TTC549 (cell line): ENCODE measurements at regions not wholly inside any gene's neighbourhood (a gene's known extent, or its start where the extent isn't known, plus 50 kb on each side); places are given as distances from the start of the nearest gene placed in this dataset.
A peak's percentile ranks its signal among the peaks of the same experiment; 100 is the strongest.

Experiments used
- FAIRE-seq: peaks from 2 replicates; lab custom pipeline; 2012; peaks lifted over from hg19 to GRCh38; lab: Jason Lieb, UNC

- no peak for FAIRE-seq
Measured at GRCh38 chr6:9593554-9593953, 821.3 kb downstream of the TFAP2A start.

GRCh38 chr6:9583753-9584352 is 831.0 kb downstream of the TFAP2A start:
- FAIRE-seq, result no peak

- no peak for FAIRE-seq
Measured at GRCh38 chr6:9581155-9581554, 833.7 kb downstream of the TFAP2A start.

DNA sequence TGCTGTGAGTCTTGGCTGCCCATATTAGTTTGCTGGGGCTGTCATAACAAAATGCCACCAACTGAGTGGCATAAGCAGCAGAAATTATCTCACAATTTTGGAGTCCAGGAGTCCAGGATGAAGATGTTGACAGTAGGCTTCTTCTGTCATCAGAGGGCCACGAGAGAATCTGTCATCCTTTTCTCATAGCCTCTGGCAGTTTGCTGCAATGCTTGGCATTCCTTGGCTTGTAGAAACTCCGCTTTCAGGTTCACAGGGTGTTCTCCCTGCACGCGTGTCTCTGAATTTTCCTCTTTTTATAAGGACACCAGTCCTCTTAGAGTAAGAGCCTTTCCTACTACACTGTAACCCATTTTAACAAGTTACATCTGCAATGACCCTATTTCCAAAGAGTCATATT is 838.4 kb downstream of the TFAP2A start:
- no peak for FAIRE-seq

- no peak for FAIRE-seq
Measured at GRCh38 chr6:9566096-9566495, 848.8 kb downstream of the TFAP2A start.

DNA sequence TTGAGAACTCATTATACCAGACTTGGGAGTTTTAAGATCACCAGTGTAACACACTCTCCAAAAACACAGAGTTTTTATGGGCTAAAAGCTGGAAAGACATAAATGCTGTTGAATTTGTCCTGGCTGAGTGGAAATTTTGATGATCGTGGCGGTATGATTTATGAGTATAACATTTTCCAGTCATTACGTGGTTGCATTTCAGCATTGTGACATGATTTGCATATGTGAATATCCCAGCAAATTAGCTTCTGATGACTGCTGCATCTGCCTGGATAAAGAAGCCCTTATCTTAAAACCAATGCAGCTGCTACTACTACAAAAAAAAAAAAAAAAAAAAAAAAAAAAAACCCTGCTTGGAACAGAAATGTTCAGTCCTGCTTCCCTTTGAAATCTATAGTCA is 850.9 kb downstream of the TFAP2A start:
- FAIRE-seq, result no peak

- no peak for FAIRE-seq
Measured at GRCh38 chr6:9563568-9563967, 851.3 kb downstream of the TFAP2A start.

GRCh38 chr6:9554806-9555205 is 860.1 kb downstream of the TFAP2A start:
- no peak for FAIRE-seq

DNA sequence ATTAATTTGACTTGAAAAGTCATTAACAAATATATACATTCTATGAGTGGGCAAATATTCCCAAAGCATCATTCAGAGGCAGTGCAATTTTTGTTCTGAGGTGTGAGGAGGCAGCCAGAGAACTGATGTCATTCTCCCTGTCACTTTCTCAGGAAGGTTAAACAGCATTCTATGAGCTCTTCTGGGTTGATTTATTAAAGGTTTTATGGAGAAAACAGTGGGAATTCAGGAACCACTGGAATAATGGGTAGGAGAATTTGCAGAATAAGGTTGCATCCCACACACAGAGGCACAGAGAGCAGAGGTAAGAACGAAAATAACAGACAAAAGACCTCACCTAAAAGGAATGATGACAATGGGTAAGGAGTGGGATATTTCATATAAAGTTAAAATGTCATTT is 860.6 kb downstream of the TFAP2A start:
- no peak for FAIRE-seq

GRCh38 chr6:9553002-9553401 is 861.9 kb downstream of the TFAP2A start:
- FAIRE-seq, result no peak

- no peak for FAIRE-seq
Measured at GRCh38 chr6:9543649-9544048, 871.2 kb downstream of the TFAP2A start.

DNA sequence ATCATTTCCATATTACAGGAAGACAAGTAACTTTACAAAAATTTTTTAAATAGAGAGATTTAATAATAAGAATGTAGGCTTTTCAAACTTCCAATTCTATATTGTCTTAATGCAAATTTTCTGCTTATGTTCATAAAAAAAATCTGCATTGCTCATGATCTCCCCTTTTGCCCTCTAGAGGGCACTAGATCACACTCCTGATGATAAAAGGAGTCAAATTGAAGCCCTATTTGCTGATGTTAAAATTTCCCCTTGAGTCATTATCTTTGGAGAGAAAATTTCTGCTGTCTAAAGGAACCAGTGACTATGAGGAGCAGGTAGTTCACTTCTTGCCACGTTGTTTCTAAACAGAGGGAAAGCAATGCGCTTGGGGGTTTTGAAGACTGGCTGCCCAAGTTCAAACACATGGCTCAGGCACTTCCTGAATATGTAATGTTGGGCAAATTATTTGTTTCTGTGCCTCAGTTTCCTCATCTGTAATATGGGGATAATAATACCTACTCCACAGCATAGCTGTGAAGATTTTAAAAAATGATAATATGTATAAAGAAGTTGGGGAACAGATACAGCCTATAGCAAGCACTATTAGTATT is 874.2 kb downstream of the TFAP2A start:
- peak; percentile 61 for FAIRE-seq

GRCh38 chr6:9540126-9540525 is 874.7 kb downstream of the TFAP2A start:
- no peak for FAIRE-seq

DNA sequence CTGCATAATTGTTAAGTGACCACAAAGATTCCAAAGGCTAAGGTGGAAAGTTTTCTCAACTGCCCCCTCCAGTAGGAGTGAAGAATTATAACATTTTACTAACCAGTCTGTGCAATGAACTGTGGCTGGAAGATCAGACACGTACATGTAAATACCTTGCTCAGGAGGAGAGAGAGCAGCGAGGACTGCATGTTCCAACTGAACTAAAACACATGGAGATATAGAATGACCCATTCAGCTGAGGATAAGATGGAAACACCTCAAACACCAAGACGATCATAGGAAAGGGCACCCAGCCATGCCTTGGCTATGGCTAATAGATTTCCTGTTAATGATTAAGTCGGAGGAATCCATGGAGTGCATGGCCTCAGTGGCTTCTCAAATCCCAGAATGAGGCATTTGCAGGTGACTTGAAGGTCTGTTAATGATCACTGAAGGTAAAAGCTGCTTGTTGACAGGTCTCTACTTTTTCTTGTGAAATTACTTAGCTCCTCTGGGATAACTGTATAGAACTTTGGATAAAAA is 875.6 kb downstream of the TFAP2A start:
- FAIRE-seq, result no peak

- no peak for FAIRE-seq
Measured at GRCh38 chr6:9537381-9537780, 877.5 kb downstream of the TFAP2A start.

GRCh38 chr6:9535106-9535505 is 879.8 kb downstream of the TFAP2A start:
- FAIRE-seq, result no peak

DNA sequence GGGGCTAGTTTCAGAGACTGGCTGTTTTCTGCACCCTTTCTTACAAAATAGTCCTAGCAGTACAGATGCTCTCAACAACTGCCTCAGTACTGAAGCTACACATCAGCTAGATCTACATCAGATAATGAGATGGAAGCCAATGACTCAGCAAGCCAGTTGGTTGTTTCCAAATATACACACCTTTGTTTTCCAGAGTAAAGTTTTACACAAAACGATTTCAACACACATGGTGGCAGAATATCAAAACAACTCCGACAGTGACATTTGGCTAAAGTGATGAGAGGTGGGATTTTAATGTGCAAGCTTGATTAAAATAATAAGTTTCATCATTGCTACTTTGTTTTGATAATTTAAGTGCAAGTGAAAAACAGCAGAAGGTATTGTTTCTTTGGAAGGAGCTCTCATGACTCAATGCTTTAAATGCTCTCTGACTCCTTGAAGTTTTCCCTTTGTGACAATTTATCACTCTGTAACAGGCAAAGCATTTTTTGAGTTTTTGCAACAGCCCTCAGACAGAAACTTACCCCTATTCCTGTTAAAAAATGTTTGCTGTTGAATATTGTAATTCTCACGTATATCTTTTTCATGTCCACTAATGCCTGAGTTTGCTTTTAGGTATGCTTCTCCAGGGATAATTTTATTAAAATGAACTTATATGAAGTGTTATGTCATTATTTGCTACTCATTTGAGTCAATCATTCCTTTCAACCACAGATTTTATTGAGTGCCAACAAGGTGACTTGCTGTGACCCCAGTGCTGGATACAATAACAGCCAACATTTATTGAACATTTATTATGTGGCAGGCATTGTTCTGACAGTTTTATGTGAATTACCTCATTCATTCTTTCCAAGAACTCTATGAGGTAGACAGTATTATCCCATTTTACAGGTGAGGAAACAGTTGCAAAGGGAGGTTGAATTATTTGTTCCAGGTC is 882.0 kb downstream of the TFAP2A start:
- FAIRE-seq, result no peak

DNA sequence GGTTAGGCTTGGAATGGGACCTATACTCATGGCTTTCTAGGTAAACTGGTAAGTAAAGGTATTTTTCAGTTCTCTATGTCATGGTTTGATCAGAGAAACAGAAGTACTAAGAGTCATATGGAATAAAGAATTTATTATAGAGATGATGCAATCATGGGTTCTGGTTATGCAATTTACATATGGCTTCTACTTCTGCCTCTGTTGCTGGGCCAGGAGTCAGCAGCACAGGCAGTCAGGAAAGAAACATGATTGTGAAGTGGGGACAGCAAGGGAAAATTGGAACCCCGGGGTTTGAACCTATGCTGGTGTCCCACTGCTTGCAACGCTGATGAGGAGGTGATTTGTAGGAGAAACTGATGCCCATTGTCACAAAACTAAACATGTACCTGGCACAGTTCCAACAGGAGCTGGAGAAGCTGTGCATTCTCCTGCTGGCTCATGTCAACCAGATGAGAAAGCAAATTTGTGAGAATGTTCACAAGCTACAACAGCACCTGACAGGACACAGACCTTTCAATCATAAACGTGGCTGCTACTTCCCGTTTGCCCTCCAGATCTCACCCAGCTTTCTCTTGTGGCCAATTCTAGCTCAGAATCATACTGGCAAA is 887.1 kb downstream of the TFAP2A start:
- no peak for FAIRE-seq

DNA sequence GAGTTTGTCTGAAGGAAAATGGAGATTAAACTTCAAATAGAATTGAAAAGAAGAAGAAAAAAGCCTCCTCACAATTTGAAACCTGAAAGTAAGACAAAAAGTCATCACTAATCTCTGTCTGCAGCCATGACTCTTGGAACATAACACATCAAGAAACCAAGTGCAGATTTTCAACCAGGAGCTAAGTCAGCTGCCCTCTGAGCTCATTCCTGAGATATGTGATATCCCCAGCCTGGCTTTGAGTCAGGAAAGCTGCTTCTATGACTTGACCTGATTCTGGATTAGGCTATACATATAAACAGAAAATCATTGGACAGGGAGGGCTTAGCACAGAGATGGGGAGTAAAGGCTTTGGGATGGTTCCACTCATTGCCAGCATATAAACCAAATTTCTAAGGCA is 891.4 kb downstream of the TFAP2A start:
- FAIRE-seq, result no peak

- no peak for FAIRE-seq
Measured at GRCh38 chr6:9522101-9522500, 892.8 kb downstream of the TFAP2A start.

GRCh38 chr6:9521152-9521530 is 893.7 kb downstream of the TFAP2A start:
- FAIRE-seq, result no peak

DNA sequence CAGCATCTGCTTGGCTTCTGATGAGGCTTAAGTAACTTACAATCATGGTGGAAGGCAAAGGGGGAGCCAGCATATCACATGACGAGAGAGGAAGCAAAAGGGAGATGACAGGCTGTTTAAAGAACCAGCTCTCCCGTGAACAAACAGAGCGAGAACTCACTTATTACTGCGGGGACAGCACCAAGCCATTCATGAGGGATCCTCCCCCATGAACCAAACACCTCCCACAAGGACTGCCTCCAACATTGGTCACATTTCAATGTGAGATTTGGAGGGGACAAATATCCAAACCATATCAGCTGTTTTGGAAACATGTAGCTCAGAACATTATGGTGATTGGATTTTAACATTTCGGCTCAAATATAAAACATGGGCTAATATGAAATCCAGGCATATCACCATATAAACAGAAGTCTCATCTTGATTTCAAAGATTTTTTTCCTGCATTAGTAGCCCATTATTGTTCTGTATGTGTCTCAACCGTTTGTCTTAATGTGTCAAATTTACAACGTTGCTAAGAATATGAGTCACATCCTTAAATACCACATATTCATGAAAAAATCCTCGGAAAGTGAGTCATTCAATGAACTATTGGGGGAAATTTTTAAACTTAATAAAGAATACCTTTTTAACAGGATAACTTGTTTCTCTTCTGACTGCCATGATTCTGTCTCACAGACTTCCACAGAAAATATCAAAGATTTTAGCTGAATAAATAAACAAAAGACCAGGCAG is 894.3 kb downstream of the TFAP2A start:
- no peak for FAIRE-seq
